Sigmoid colon (tissue), 6 donors: ENCODE measurements at regions not wholly inside any gene's neighbourhood (a gene's known extent, or its start where the extent isn't known, plus 50 kb on each side); places are given as distances from the start of the nearest gene placed in this dataset.

Experiments
- DNase-seq: peaks from one replicate; pipeline ENCODE4 v3.0.0-alpha.2; 2019
- H3K27ac ChIP-seq, 4 donors: fragments of 200-600 bp; sonication (generic); one replicate each; pipeline ENCODE4 v1.5.1; 2016 to 2019; ENCODE audit warnings: mild to moderate bottlenecking in 1 of 4
- H3K27me3 ChIP-seq, 3 donors: fragments of 200-600 bp; sonication (generic); one replicate each; pipeline ENCODE4 v1.5.1; 2019; ENCODE audit warnings: mild to moderate bottlenecking in 1 of 3
- H3K36me3 ChIP-seq, 4 donors: fragments of 200-600 bp; sonication (generic); one replicate each; pipeline ENCODE4 v1.5.1; 2016 to 2019
- H3K4me1 ChIP-seq, 4 donors: fragments of 200-600 bp; sonication (generic); one replicate each; pipeline ENCODE4 v1.5.1; 2017 to 2019
- H3K4me3 ChIP-seq, 4 donors: fragments of 200-600 bp; sonication (generic); one replicate each; pipeline ENCODE4 v1.5.1; 2017 to 2019; ENCODE audit warnings: mild to moderate bottlenecking in 2 of 4, moderate library complexity in 1 of 4
- H3K9me3 ChIP-seq, 4 donors: fragments of 200-600 bp in 3 of 4; sonication (generic) in 3 of 4; one replicate each; pipeline versions ENCODE4 v1.5.1 to v1.6.1; 2013 to 2019
- EP300 ChIP-seq, 4 donors: sonication (generic); formaldehyde crosslinking; IDR thresholded peaks; one replicate each; pipeline ENCODE4 v1.6.1; 2017; ENCODE audit warnings: antibody characterized with exemption in 4 of 4
- POLR2A ChIP-seq, 2 donors: fragments of 450-650 bp; IDR thresholded peaks; one replicate each; pipeline ENCODE4 v1.6.1; 2016; ENCODE audit warnings: antibody characterized with exemption in 2 of 2, mild to moderate bottlenecking in 2 of 2, moderate library complexity in 2 of 2
- POLR2AphosphoS5 ChIP-seq, 4 donors: sonication (generic); formaldehyde crosslinking; IDR thresholded peaks; one replicate each; pipeline ENCODE4 v1.6.1; 2017; ENCODE audit warnings: antibody characterized with exemption in 4 of 4
- whole genome bisulfite sequencing, 2 donors: extraction: QIAGEN DNeasy Blood & Tissue Kit; methylation state at CpG; one replicate each; pipeline ENCODE4 v1.1.7; 2013; 5-methylcytosine and 5-hydroxymethylcytosine counted together
- intact Hi-C: fragments of 100-400 bp; cut with DNase I; formaldehyde crosslinking; loops from one replicate; pipeline ENCODE4 v1.15.1; 2023
- TF ChIP-seq, protein P1 (sequence below), 4 experiments: fragments of 450-650 bp in 3 of 4; fragments of 200-600 bp in 1 of 4; IDR thresholded peaks; one replicate each; pipeline ENCODE4 v1.5.1; 2016 to 2019; ENCODE audit warnings: antibody characterized with exemption in 4 of 4, mild to moderate bottlenecking in 3 of 4, moderate library complexity in 2 of 4
- donor health status: healthy with polysubstance abuse.
- donor health status: healthy.

DNA sequence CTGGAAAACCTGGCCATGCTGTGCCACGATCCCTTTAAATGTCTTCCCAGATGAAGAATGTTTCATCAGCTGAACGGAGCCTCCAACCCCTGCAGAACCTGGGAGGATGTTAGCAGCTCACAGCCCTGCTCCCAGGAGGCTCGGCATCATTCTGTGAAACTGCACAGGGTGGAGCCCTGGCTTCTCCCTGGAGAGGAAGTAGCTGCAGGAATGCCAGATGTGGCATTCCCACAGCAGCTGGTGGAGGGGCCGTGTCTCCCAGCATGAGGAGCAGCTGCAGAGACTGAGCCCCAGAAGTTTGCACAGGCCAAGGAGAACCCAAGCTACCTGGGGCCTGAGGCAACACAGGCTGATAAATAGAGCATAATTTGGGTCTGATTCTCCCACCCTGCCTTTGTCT is 165.8 kb upstream of the MAP3K1 start:
- 38 to 58% methylated on average over 4 of the region's 4 CpGs for WGBS, 2 donors
- Histone ChIP-seq H3K27me3 (no peaks in the 10 kb centered on the region), H3K4me1 (no peaks in the 10 kb centered on the region), H3K36me3 (no peaks in the 10 kb centered on the region), H3K4me3 (no peak overlapping the region), H3K9me3 (no peaks in the 10 kb centered on the region), H3K27ac (no peak overlapping the region)
- TF ChIP-seq, protein P1, sequence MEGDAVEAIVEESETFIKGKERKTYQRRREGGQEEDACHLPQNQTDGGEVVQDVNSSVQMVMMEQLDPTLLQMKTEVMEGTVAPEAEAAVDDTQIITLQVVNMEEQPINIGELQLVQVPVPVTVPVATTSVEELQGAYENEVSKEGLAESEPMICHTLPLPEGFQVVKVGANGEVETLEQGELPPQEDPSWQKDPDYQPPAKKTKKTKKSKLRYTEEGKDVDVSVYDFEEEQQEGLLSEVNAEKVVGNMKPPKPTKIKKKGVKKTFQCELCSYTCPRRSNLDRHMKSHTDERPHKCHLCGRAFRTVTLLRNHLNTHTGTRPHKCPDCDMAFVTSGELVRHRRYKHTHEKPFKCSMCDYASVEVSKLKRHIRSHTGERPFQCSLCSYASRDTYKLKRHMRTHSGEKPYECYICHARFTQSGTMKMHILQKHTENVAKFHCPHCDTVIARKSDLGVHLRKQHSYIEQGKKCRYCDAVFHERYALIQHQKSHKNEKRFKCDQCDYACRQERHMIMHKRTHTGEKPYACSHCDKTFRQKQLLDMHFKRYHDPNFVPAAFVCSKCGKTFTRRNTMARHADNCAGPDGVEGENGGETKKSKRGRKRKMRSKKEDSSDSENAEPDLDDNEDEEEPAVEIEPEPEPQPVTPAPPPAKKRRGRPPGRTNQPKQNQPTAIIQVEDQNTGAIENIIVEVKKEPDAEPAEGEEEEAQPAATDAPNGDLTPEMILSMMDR (IDR thresholded peaks at IDR 0.05): no peak
- TF ChIP-seq POLR2AphosphoS5 (IDR thresholded peaks at IDR 0.05) (no peak), POLR2A (IDR thresholded peaks at IDR 0.05) (no peak), EP300 (IDR thresholded peaks at IDR 0.05) (no peak)
- intact Hi-C loops: no loop called here
- no peak for DNase-seq

DNA sequence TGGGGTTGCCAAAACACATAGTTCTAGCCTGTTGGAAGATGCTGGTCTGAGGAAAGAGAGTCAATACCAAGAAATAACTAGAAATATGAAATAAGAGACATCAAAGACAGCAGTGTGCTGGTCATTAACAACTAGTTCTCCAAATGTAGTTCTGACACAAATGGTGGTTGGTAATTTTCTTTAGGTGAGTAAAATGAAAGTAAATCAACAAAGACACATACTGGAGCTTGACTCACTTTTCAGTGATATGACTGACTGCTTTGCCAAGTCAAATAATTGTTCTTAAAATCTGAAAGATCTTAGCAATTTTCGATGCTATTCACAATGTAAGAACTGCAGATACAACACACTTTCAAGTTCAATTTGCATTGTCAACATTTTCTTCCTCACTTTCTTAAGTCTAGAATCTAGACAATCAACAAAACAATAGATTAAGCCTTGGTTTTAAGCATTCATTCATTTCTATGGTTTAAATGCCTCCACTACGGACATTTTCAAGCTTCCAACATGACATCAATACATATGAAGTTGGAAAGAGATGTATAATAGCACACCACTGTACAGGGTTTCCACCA is 166.8 kb upstream of the MAP3K1 start:
- H3K9me3 ChIP-seq: no peaks in the 10 kb centered on the region
- 81 to 93% methylated on average over 2 of the region's 2 CpGs for WGBS, 2 donors
- DNase-seq: no peak
- intact Hi-C loops: no loop called here
- H3K27ac ChIP-seq: no peak overlapping the region
- no peak overlapping the region for H3K4me3 ChIP-seq
- TF ChIP-seq, protein P1 (IDR thresholded peaks at IDR 0.05): no peak
- TF ChIP-seq POLR2A (IDR thresholded peaks at IDR 0.05) (no peak), EP300 (IDR thresholded peaks at IDR 0.05) (no peak), POLR2AphosphoS5 (IDR thresholded peaks at IDR 0.05) (no peak)
- H3K36me3 ChIP-seq: no peaks in the 10 kb centered on the region
- no peaks in the 10 kb centered on the region for H3K27me3 ChIP-seq
- no peaks in the 10 kb centered on the region for H3K4me1 ChIP-seq

DNA sequence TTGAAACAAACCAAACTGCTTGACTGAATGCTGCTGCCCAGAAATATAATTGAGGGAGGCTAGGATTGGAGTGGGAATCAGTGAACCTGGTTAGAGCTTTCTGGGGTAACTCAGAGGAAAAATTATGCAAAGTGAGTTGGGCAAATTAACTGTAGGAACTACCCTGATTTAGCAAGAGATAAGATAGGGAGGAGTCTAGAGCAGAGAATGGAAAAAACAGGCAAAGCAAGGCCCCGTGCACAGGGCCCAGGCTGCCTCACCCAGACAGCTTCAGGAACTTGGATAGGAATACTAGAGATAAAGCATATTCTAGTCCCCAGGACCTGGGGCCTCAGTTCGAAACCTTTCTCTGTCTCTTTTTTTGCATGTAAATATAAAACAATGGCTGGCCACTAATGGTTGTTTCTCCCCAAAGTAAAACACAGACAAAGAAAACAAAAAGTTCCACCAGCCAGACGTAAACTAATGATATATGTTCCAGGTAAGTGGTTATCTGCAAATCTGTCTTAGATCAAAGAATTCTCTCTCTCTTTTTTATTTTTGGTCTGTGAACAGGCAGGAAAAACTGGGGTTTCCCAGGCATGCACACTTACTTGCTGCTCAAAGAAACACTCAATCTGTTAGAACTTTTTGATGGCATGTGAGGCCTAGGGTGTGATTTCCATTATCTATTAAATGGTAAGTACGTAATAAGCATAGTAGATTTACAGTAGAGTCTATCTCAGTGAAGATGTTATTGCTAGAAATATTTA is 168.1 kb upstream of the MAP3K1 start:
- no peaks in the 10 kb centered on the region for H3K4me1 ChIP-seq
- no peaks in the 10 kb centered on the region for H3K36me3 ChIP-seq
- 69 to 70% methylated on average over 4 of the region's 4 CpGs for WGBS, 2 donors
- intact Hi-C loops: no loop called here
- no peaks in the 10 kb centered on the region for H3K9me3 ChIP-seq
- no peak overlapping the region for H3K27ac ChIP-seq
- no peaks in the 10 kb centered on the region for H3K27me3 ChIP-seq
- DNase-seq: no peak
- H3K4me3 ChIP-seq: no peak overlapping the region
- TF ChIP-seq POLR2A (IDR thresholded peaks at IDR 0.05) (no peak), POLR2AphosphoS5 (IDR thresholded peaks at IDR 0.05) (no peak), EP300 (IDR thresholded peaks at IDR 0.05) (no peak)
- TF ChIP-seq, protein P1 (IDR thresholded peaks at IDR 0.05): no peak

DNA sequence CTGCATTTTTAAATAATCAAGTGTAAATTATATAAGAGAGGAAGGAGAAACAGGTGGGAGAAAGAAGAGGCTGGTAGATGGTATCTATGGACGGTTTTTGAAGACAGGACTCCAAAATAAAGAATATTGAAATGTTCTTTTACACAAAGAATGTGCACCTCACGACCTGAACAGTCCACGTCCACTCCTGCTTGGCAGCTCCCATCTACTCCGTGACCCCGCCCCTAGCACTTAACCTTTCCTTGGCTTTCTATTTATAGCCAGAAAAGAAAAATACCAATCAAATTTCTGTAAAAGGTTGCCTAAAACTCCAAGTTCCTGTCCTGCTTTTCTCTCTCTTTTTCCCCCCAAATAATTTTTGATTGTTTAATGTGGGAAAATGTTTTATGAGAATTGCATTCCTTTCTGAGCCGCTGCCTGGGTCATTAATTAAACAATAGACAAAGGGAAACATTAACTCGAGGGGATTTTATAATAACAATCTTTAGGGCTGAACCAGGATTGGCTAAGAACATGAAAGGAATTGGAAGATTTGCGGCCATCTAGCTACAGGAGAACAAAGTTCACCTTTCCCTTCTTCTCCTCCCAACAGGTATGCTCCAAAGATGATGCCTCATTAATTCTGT is 173.6 kb upstream of the MAP3K1 start:
- H3K36me3 ChIP-seq: no peaks in the 10 kb centered on the region
- H3K4me1 ChIP-seq: no peaks in the 10 kb centered on the region
- no peak for DNase-seq
- 61 to 72% methylated on average over 8 of the region's 8 CpGs for WGBS, 2 donors
- no peaks in the 10 kb centered on the region for H3K9me3 ChIP-seq
- H3K27ac ChIP-seq: no peak overlapping the region
- H3K27me3 ChIP-seq: no peaks in the 10 kb centered on the region
- no peak for TF ChIP-seq POLR2AphosphoS5 (IDR thresholded peaks at IDR 0.05)
- TF ChIP-seq, protein P1 (IDR thresholded peaks at IDR 0.05): no peak
- TF ChIP-seq EP300 (IDR thresholded peaks at IDR 0.05): no peak
- no peak for TF ChIP-seq POLR2A (IDR thresholded peaks at IDR 0.05)
- intact Hi-C loops: no loop called here
- H3K4me3 ChIP-seq: no peak overlapping the region
